H9 (cell line): ENCODE measurements at regions not wholly inside any gene's neighbourhood (a gene's known extent, or its start where the extent isn't known, plus 50 kb on each side); places are given as distances from the start of the nearest gene placed in this dataset.

Experiments
- DNase-seq: peaks from one replicate; pipeline ENCODE4 v3.0.0-alpha.2; 2017
- H2AFZ ChIP-seq: one replicate; pipeline ENCODE4 v1.6.1; 2013; ENCODE audit warnings: mild to moderate bottlenecking, low read length, control low read depth, moderate library complexity
- H2AK5ac ChIP-seq: 2 replicates; pipeline ENCODE4 v1.6.1; 2013; ENCODE audit warnings: low read length, control low read depth, mixed read lengths; ENCODE audit not compliant: insufficient read length
- H2BK120ac ChIP-seq: one replicate; pipeline ENCODE4 v1.6.1; 2013; ENCODE audit warnings: low read depth, mild to moderate bottlenecking, low read length, control low read depth, inconsistent platforms; ENCODE audit not compliant: poor library complexity, severe bottlenecking
- H2BK12ac ChIP-seq: 2 replicates; pipeline ENCODE4 v1.6.1; 2013; ENCODE audit warnings: low read length, control low read depth, mixed read lengths, low read depth; ENCODE audit not compliant: insufficient read length
- H2BK15ac ChIP-seq: 2 replicates; pipeline ENCODE4 v1.6.1; 2013; ENCODE audit warnings: low read depth, low read length, control low read depth
- H2BK20ac ChIP-seq: one replicate; pipeline ENCODE4 v1.6.1; 2013; ENCODE audit warnings: low read depth, mild to moderate bottlenecking, low read length, control low read depth, inconsistent platforms; ENCODE audit not compliant: poor library complexity, severe bottlenecking
- H2BK5ac ChIP-seq: 2 replicates; pipeline ENCODE4 v1.6.1; 2013; ENCODE audit warnings: low read length, control low read depth, mixed read lengths; ENCODE audit not compliant: insufficient read length
- H3K14ac ChIP-seq: 2 replicates; pipeline ENCODE4 v1.6.1; 2013; ENCODE audit warnings: low read length, control low read depth; ENCODE audit not compliant: insufficient read depth
- H3K18ac ChIP-seq: 2 replicates; pipeline ENCODE4 v1.6.1; 2013; ENCODE audit warnings: low read depth, mild to moderate bottlenecking, mixed read lengths, low read length, control low read depth; ENCODE audit not compliant: insufficient read length
- H3K23ac ChIP-seq: 2 replicates; pipeline ENCODE4 v1.6.1; 2013; ENCODE audit warnings: low read length, control low read depth, mixed read lengths, low read depth; ENCODE audit not compliant: insufficient read length
- H3K23me2 ChIP-seq: 2 replicates; pipeline ENCODE4 v1.6.1; 2013; ENCODE audit warnings: low read depth, mild to moderate bottlenecking, mixed read lengths, low read length, control low read depth; ENCODE audit not compliant: insufficient read length, poor library complexity, severe bottlenecking
- H3K27ac ChIP-seq: 2 replicates; pipeline ENCODE4 v1.5.1; 2013; ENCODE audit warnings: low read length, control low read depth, mixed read lengths, low read depth; ENCODE audit not compliant: insufficient read length
- H3K27me3 ChIP-seq: 2 replicates; pipeline ENCODE4 v1.6.1; 2013; ENCODE audit warnings: low read length, control low read depth, inconsistent platforms; ENCODE audit not compliant: insufficient read depth
- H3K4ac ChIP-seq: 2 replicates; pipeline ENCODE4 v1.6.1; 2013; ENCODE audit warnings: low read depth, mild to moderate bottlenecking, control low read depth, inconsistent platforms, low read length, moderate library complexity
- H3K4me1 ChIP-seq: 2 replicates; pipeline ENCODE4 v1.6.1; 2013; ENCODE audit warnings: low read length, control low read depth, inconsistent platforms; ENCODE audit not compliant: insufficient read depth
- H3K4me2 ChIP-seq: 2 replicates; pipeline ENCODE4 v1.6.1; 2013; ENCODE audit warnings: low read length, control low read depth, mixed read lengths; ENCODE audit not compliant: insufficient read length, insufficient read depth
- H3K56ac ChIP-seq: 2 replicates; pipeline ENCODE4 v1.6.1; 2013; ENCODE audit warnings: low read depth, mild to moderate bottlenecking, mixed read lengths, low read length, control low read depth; ENCODE audit not compliant: insufficient read length
- H3K79me1 ChIP-seq: 2 replicates; pipeline ENCODE4 v1.6.1; 2013; ENCODE audit warnings: low read depth, mild to moderate bottlenecking, moderate library complexity, low read length, control low read depth, inconsistent platforms; ENCODE audit not compliant: insufficient read depth, poor library complexity, severe bottlenecking
- H3K79me2 ChIP-seq: 2 replicates; pipeline ENCODE4 v1.6.1; 2013; ENCODE audit warnings: low read length, control low read depth, inconsistent platforms; ENCODE audit not compliant: insufficient read depth
- H3K9ac ChIP-seq: 2 replicates; pipeline ENCODE4 v1.6.1; 2013; ENCODE audit warnings: low read length, control low read depth, mixed read lengths; ENCODE audit not compliant: insufficient read length; ENCODE audit errors: extremely low read depth
- H3K9me3 ChIP-seq: one replicate; pipeline ENCODE4 v1.6.1; 2013; ENCODE audit warnings: low read depth, low read length, inconsistent platforms; ENCODE audit not compliant: control insufficient read depth
- H3T11ph ChIP-seq: one replicate; pipeline ENCODE4 v1.6.1; 2013; ENCODE audit warnings: mild to moderate bottlenecking, low read length, control low read depth, inconsistent platforms
- H4K20me1 ChIP-seq: one replicate; pipeline ENCODE4 v1.6.1; 2013; ENCODE audit not compliant: control insufficient read depth, insufficient read length, insufficient read depth
- H4K5ac ChIP-seq: 2 replicates; pipeline ENCODE4 v1.6.1; 2013; ENCODE audit warnings: low read depth, mild to moderate bottlenecking, mixed read lengths, low read length, control low read depth; ENCODE audit not compliant: insufficient read length
- H4K8ac ChIP-seq: replicated peaks from 2 replicates; pipeline ENCODE4 v1.6.1; 2013; ENCODE audit warnings: low read length, control low read depth, mixed read lengths, low read depth; ENCODE audit not compliant: insufficient read length
- H4K91ac ChIP-seq: 2 replicates; pipeline ENCODE4 v1.6.1; 2013; ENCODE audit warnings: low read depth, mild to moderate bottlenecking, moderate library complexity, mixed read lengths, low read length, control low read depth; ENCODE audit not compliant: insufficient read length
- H3K27ac Mint-ChIP-seq, 3 experiments: 2 replicates in 2 of 3; 3 replicates in 1 of 3; pipeline ENCODE4 v1.8.0; 2020 to 2021; ENCODE audit warnings: mixed read lengths in 3 of 3, mild to moderate bottlenecking in 1 of 3, moderate library complexity in 1 of 3
- H3K27me3 Mint-ChIP-seq: 2 replicates; pipeline ENCODE4 v1.8.0; 2021; ENCODE audit warnings: low read depth, mild to moderate bottlenecking, moderate library complexity, mixed read lengths
- H3K36me3 Mint-ChIP-seq, 3 experiments: 2 replicates in 2 of 3; 3 replicates in 1 of 3; pipeline ENCODE4 v1.8.0; 2020 to 2021; ENCODE audit warnings: low read depth in 3 of 3, mixed read lengths in 3 of 3; ENCODE audit not compliant: insufficient read depth in 1 of 3
- H3K4me1 Mint-ChIP-seq, 2 experiments: 2 replicates each; pipeline ENCODE4 v1.8.0; 2020; ENCODE audit warnings: mixed read lengths in 2 of 2
- H3K4me3 Mint-ChIP-seq, 2 experiments: 2 replicates in 1 of 2; 3 replicates in 1 of 2; pipeline ENCODE4 v1.8.0; 2020 to 2021; ENCODE audit warnings: mild to moderate bottlenecking in 2 of 2, mixed read lengths in 2 of 2, moderate library complexity in 1 of 2
- H3K9me3 Mint-ChIP-seq, 2 experiments: 2 replicates in 1 of 2; 3 replicates in 1 of 2; pipeline ENCODE4 v1.8.0; 2020; ENCODE audit warnings: mild to moderate bottlenecking in 2 of 2, mixed read lengths in 2 of 2, moderate library complexity in 1 of 2
- WGBS: extraction: QIAGEN DNeasy Blood & Tissue Kit; methylation state at CpG from one replicate; pipeline ENCODE4 v1.1.7; 2013; ENCODE audit warnings: missing lambda C conversion rate, low lambda C conversion rate, mixed read lengths; ENCODE audit not compliant: insufficient read length; ENCODE audit errors: extremely low coverage; 5-methylcytosine and 5-hydroxymethylcytosine counted together
- TF ChIP-seq, protein P1 (sequence below): fragments of 200-600 bp; sonication (generic); conservative IDR thresholded peaks from 3 replicates; pipeline ENCODE4 v1.8.0; 2021; ENCODE audit warnings: antibody characterized with exemption, mild to moderate bottlenecking

DNA sequence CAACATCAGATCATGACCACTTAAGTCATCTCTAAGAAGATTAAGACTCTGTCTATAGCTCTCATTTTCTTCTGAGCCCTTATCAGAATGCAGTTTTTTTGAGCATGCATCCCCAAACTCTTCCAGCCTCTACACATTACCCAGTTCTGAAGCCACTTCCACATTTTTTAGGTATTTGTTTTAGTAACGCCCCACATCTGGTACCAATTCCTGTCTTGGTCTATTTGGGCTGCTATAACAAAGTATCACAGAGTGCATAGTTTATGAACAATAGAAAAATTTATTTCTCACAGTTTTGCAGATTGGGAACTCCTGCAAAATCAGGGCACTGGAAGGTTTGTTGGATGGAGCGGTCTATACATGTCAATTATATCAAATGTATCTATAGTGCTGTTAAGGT lies 107.7 kb upstream of the KCND2 start:
- Histone ChIP-seq H3K27ac (no peak overlapping the region), H2BK120ac (no peak overlapping the region), H3K4me2 (no peak overlapping the region), H3K14ac (no peak overlapping the region), H3T11ph (no peak overlapping the region), H3K4ac (no peak overlapping the region), H3K9me3 (no peaks in the 10 kb centered on the region), H4K5ac (no peak overlapping the region), H2AK5ac (no peak overlapping the region), H2BK15ac (no peak overlapping the region), H3K27me3 (no peaks in the 10 kb centered on the region), H2AFZ (no peak overlapping the region), H4K8ac (no peak overlapping the region), H3K18ac (no peak overlapping the region), H3K23ac (no peak overlapping the region), H3K79me2 (no peaks in the 10 kb centered on the region), H3K9ac (no peak overlapping the region), H3K56ac (no peak overlapping the region), H4K20me1 (no peaks in the 10 kb centered on the region), H3K4me1 (no peaks in the 10 kb centered on the region), H2BK12ac (no peak overlapping the region), H2BK20ac (no peak overlapping the region), H4K91ac (no peak overlapping the region), H3K79me1 (no peaks in the 10 kb centered on the region), H3K23me2 (no peaks in the 10 kb centered on the region), H2BK5ac (no peak overlapping the region)
- Mint-ChIP-seq H3K36me3 (peaks cover 4 to 7% (median 5%) of the 10 kb centered on the region in 3 experiments; a peak in 5 of 7 replicates), H3K27ac (no peak overlapping the region), H3K27me3 (0 out of 2 replicates have a peak, but pooled peaks cover 1% of the 10 kb centered on the region), H3K4me1 (no peaks in the 10 kb centered on the region; a peak in 1 of 4 replicates), H3K9me3 (peaks cover 6% of the 10 kb centered on the region in 2 experiments; a peak in 4 of 5 replicates), H3K4me3 (no peak overlapping the region)
- no CpG with 5 or more reads among the region's 2 CpGs for WGBS
- TF ChIP-seq, protein P1, sequence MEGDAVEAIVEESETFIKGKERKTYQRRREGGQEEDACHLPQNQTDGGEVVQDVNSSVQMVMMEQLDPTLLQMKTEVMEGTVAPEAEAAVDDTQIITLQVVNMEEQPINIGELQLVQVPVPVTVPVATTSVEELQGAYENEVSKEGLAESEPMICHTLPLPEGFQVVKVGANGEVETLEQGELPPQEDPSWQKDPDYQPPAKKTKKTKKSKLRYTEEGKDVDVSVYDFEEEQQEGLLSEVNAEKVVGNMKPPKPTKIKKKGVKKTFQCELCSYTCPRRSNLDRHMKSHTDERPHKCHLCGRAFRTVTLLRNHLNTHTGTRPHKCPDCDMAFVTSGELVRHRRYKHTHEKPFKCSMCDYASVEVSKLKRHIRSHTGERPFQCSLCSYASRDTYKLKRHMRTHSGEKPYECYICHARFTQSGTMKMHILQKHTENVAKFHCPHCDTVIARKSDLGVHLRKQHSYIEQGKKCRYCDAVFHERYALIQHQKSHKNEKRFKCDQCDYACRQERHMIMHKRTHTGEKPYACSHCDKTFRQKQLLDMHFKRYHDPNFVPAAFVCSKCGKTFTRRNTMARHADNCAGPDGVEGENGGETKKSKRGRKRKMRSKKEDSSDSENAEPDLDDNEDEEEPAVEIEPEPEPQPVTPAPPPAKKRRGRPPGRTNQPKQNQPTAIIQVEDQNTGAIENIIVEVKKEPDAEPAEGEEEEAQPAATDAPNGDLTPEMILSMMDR: no peak
- no peak for DNase-seq
